Endothelial cell (in vitro differentiated cells): ENCODE measurements at regions not wholly inside any gene's neighbourhood (a gene's known extent, or its start where the extent isn't known, plus 50 kb on each side); places are given as distances from the start of the nearest gene placed in this dataset.
"Not testable (repeated sequence)": the region's sequence is repeated elsewhere in the genome, so short reads cannot be mapped to it uniquely, and the experiment has no call there.

Experiments used
- DNase-seq: peaks from one replicate; pipeline ENCODE4 v3.0.0; 2021; ENCODE audit warnings: low spot score
- H3K27ac Mint-ChIP-seq: one replicate; pipeline ENCODE4 v1.8.0; 2021; ENCODE audit warnings: mixed read lengths, inconsistent platforms; ENCODE audit not compliant: unreplicated experiment
- H3K27me3 Mint-ChIP-seq: one replicate; pipeline ENCODE4 v1.8.0; 2021; ENCODE audit warnings: mild to moderate bottlenecking, moderate library complexity, mixed read lengths, inconsistent platforms; ENCODE audit not compliant: unreplicated experiment
- H3K36me3 Mint-ChIP-seq: one replicate; pipeline ENCODE4 v1.8.0; 2021; ENCODE audit warnings: mild to moderate bottlenecking, low read depth, mixed read lengths, inconsistent platforms; ENCODE audit not compliant: unreplicated experiment
- H3K4me1 Mint-ChIP-seq: one replicate; pipeline ENCODE4 v1.8.0; 2021; ENCODE audit warnings: mild to moderate bottlenecking, mixed read lengths, inconsistent platforms; ENCODE audit not compliant: unreplicated experiment
- H3K4me3 Mint-ChIP-seq: one replicate; pipeline ENCODE4 v1.8.0; 2021; ENCODE audit warnings: mild to moderate bottlenecking, mixed read lengths, inconsistent platforms; ENCODE audit not compliant: unreplicated experiment
- H3K9me3 Mint-ChIP-seq: one replicate; pipeline ENCODE4 v1.8.0; 2021; ENCODE audit warnings: mixed read lengths, inconsistent platforms; ENCODE audit not compliant: unreplicated experiment
- TF ChIP-seq, protein P1 (sequence below): fragments of 200-600 bp; sonication (generic); IDR thresholded peaks from one replicate; pipeline ENCODE4 v1.5.0; 2021; ENCODE audit warnings: antibody characterized with exemption; ENCODE audit not compliant: unreplicated experiment

DNA sequence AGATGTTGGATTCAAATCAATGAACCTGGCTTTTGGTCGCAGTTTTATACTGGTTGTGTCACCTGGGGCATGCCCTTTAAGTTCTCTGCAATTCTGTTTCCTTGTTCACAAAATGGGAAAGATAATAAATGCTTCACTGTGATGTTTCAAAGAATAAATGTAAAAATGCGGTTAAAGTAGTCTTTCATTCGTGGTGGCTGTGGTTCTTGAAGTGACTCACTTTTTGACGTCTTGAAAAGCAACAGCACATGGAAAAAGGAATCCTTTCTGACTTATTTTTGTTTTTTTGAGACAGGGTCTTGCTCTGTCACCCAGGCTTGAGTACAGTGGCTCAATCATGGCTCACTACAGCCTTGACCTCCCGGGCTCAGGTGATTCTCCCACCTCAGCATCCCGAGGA, 88.4 kb upstream of the SLIT3 start:
- H3K4me1 Mint-ChIP-seq = peaks cover 7% of the 10 kb centered on the region
- no peaks in the 10 kb centered on the region for H3K27me3 Mint-ChIP-seq
- H3K4me3 Mint-ChIP-seq = no peak overlapping the region
- H3K27ac Mint-ChIP-seq = no peak overlapping the region
- TF ChIP-seq, protein P1, sequence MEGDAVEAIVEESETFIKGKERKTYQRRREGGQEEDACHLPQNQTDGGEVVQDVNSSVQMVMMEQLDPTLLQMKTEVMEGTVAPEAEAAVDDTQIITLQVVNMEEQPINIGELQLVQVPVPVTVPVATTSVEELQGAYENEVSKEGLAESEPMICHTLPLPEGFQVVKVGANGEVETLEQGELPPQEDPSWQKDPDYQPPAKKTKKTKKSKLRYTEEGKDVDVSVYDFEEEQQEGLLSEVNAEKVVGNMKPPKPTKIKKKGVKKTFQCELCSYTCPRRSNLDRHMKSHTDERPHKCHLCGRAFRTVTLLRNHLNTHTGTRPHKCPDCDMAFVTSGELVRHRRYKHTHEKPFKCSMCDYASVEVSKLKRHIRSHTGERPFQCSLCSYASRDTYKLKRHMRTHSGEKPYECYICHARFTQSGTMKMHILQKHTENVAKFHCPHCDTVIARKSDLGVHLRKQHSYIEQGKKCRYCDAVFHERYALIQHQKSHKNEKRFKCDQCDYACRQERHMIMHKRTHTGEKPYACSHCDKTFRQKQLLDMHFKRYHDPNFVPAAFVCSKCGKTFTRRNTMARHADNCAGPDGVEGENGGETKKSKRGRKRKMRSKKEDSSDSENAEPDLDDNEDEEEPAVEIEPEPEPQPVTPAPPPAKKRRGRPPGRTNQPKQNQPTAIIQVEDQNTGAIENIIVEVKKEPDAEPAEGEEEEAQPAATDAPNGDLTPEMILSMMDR = no peak
- no peak for DNase-seq
- no peaks in the 10 kb centered on the region for H3K9me3 Mint-ChIP-seq
- no peaks in the 10 kb centered on the region for H3K36me3 Mint-ChIP-seq

DNA sequence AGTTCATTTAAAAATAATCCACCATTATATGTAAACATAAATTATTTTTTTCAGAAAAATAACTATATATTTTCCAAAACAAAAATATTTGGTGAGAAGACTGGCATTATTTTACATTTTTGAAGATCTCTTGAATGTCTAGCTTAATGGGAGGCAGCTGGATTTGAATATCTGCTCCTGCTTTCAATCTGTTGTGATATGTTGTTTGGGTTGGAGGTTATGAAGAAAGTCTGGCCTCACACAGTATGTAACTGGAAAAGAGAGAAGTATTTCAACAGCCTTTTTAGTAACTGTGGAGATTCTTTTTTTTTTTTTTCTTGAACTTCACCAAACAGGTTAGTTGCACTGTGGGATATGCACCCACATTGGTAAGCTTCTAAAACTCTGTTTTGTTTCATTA, 84.7 kb upstream of the SLIT3 start:
- TF ChIP-seq, protein P1 = no peak
- DNase-seq = no peak
- Mint-ChIP-seq H3K36me3 (no peaks in the 10 kb centered on the region), H3K4me3 (no peak overlapping the region), H3K27ac (no peak overlapping the region), H3K9me3 (no peaks in the 10 kb centered on the region), H3K4me1 (no peaks in the 10 kb centered on the region), H3K27me3 (no peaks in the 10 kb centered on the region)

DNA sequence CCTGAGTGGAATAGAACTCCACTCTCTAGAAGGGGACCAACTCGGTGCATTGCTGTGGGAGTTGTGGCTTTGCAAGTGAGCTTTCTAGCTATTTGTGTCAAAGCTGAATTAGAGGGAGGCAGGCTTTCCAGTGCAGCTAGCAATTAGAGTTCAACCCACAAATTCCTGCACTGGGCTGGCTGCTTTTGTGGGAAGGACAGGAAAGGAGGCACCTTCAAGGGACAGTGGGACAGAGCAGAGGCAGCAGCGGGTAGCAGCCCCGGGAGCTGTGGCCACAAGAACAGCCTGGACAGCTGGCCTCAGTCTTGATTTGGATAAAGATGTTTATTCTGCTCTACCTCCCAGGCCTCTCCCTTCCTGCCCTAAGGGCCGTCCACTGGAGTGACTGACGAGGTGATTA, 83.7 kb upstream of the SLIT3 start:
- Mint-ChIP-seq H3K9me3 (no peaks in the 10 kb centered on the region), H3K27me3 (peaks cover 5% of the 10 kb centered on the region), H3K4me1 (no peaks in the 10 kb centered on the region), H3K36me3 (no peaks in the 10 kb centered on the region), H3K4me3 (no peak overlapping the region), H3K27ac (no peak overlapping the region)
- TF ChIP-seq, protein P1 = no peak
- DNase-seq = no peak

DNA sequence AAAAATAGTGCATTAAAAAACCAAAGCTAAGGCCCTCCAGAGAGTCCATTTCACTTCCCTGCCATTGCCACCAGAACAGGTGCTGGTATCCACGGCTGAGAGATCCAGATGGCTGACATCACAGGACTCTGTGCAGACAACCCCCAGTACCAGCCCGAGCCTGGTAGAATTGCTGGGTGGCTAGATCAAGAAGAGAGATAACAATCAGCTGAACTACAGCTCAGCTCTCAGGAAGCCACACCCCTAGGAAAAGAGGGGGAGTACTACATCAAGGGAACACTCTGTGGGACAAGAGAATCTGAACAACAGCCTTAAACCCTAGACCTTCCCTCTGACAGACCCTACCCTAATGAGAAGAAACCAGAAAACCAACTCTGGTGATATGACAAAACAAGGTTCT, 73.8 kb upstream of the SLIT3 start:
- Mint-ChIP-seq H3K27ac (no peak overlapping the region), H3K36me3 (no peaks in the 10 kb centered on the region), H3K4me3 (no peak overlapping the region), H3K4me1 (peaks cover 5% of the 10 kb centered on the region), H3K27me3 (peaks cover 2% of the 10 kb centered on the region), H3K9me3 (no peaks in the 10 kb centered on the region)
- no peak for DNase-seq
- TF ChIP-seq, protein P1 = no peak

DNA sequence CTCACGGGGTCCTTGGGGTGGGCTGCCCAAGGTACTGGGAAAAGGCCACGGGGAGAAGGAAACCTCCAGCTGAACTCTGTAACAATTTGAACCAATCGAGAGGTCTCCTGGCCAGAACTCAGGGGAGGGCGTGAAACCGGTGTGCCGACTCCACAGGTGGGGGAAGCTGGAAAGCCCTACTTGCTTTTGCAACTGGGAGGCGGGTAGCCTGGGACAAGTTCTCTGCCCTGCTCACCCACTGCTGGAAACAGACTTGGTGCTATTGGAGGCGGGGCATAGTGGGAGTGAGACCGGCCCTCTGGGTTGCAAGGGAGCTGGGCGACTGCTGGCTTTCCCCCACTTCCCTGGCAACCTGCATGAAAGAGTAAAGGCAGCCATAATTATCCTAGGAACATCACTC, 73.2 kb upstream of the SLIT3 start:
- H3K36me3 Mint-ChIP-seq = no peaks in the 10 kb centered on the region
- H3K4me3 Mint-ChIP-seq = no peak overlapping the region
- DNase-seq = no peak
- TF ChIP-seq, protein P1 = no peak
- no peaks in the 10 kb centered on the region for H3K9me3 Mint-ChIP-seq
- H3K27me3 Mint-ChIP-seq = peaks cover 2% of the 10 kb centered on the region
- no peak overlapping the region for H3K27ac Mint-ChIP-seq
- peaks cover 5% of the 10 kb centered on the region for H3K4me1 Mint-ChIP-seq

DNA sequence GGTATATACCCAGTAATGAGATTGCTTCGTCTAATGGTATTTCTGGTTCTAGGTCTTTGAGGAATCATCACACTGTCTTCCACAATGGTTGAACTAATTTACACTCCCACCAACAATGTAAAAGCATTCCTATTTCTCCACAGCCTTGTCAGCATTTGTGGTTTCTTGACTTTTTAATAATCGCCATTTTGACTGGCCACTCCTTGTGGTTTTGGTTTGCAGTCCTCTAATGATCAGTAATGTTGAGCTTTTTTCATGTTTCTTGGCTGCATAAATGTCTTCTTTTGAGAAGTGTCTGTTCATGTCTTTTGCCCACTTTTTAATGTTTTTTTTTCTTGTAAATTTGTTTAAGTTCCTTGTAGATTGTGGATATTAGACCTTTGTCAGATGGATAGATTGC, 70.9 kb upstream of the SLIT3 start:
- H3K27ac Mint-ChIP-seq = not testable (repeated sequence)

More for the DNA sequence above, 70.9 kb upstream of the SLIT3 start:
- H3K4me1 Mint-ChIP-seq = peaks cover 14% of the 10 kb centered on the region
- not testable (repeated sequence) for H3K27me3 Mint-ChIP-seq, H3K9me3 Mint-ChIP-seq, H3K36me3 Mint-ChIP-seq, H3K4me3 Mint-ChIP-seq, DNase-seq
